ENCODE measurements at regions not wholly inside any gene's neighbourhood (a gene's known extent, or its start where the extent isn't known, plus 50 kb on each side); places are given as distances from the start of the nearest gene placed in this dataset.
A peak's percentile ranks its signal among the peaks of the same experiment; 100 is the strongest.

- POLR2A ChIA-PET: interaction anchor here (0.6 kb wide), 1 partner anchor 491 kb away, joined by 3 read pairs; no protein-coding TSS in a partner anchor
- Mint-ChIP-seq H3K27ac (peak overlapping the region; percentile 78), H3K36me3 (peaks cover 56% of the 10 kb centered on the region), H3K27me3 (ENCODE audit: low read depth) (no peaks in the 10 kb centered on the region), H3K4me3 (no peak overlapping the region), H3K9me3 (no peaks in the 10 kb centered on the region), H3K4me1 (peaks cover 11% of the 10 kb centered on the region)
- TF ChIP-seq, protein P1, sequence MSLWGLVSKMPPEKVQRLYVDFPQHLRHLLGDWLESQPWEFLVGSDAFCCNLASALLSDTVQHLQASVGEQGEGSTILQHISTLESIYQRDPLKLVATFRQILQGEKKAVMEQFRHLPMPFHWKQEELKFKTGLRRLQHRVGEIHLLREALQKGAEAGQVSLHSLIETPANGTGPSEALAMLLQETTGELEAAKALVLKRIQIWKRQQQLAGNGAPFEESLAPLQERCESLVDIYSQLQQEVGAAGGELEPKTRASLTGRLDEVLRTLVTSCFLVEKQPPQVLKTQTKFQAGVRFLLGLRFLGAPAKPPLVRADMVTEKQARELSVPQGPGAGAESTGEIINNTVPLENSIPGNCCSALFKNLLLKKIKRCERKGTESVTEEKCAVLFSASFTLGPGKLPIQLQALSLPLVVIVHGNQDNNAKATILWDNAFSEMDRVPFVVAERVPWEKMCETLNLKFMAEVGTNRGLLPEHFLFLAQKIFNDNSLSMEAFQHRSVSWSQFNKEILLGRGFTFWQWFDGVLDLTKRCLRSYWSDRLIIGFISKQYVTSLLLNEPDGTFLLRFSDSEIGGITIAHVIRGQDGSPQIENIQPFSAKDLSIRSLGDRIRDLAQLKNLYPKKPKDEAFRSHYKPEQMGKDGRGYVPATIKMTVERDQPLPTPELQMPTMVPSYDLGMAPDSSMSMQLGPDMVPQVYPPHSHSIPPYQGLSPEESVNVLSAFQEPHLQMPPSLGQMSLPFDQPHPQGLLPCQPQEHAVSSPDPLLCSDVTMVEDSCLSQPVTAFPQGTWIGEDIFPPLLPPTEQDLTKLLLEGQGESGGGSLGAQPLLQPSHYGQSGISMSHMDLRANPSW (CRISPR knock-in tag; conservative IDR thresholded peaks at IDR 0.05; ENCODE audit: low read depth): no peak
- TF ChIP-seq NR3C1 (CRISPR knock-in tag; conservative IDR thresholded peaks at IDR 0.05; ENCODE audit: low read depth) (no peak), USF1 (CRISPR knock-in tag; IDR thresholded peaks at IDR 0.05) (no peak), GTF2I (CRISPR knock-in tag; conservative IDR thresholded peaks at IDR 0.05) (no peak), OVOL2 (CRISPR knock-in tag; IDR thresholded peaks at IDR 0.05; ENCODE audit: borderline replicate concordance) (no peak), CREM (CRISPR knock-in tag; IDR thresholded peaks at IDR 0.05) (no peak), TCF7 (CRISPR knock-in tag; IDR thresholded peaks at IDR 0.05; ENCODE audit: low read depth) (no peak), CREB1 (CRISPR knock-in tag; IDR thresholded peaks at IDR 0.05) (no peak), RORB (CRISPR knock-in tag; IDR thresholded peaks at IDR 0.05) (no peak), ARID4B (CRISPR knock-in tag; IDR thresholded peaks at IDR 0.05; ENCODE audit: borderline replicate concordance) (no peak), JUN (CRISPR knock-in tag; IDR thresholded peaks at IDR 0.05) (no peak), ETV6 (CRISPR knock-in tag; IDR thresholded peaks at IDR 0.05) (no peak), ESRRA (CRISPR knock-in tag; IDR thresholded peaks at IDR 0.05; ENCODE audit: borderline replicate concordance) (no peak), NFE2L1 (CRISPR knock-in tag; IDR thresholded peaks at IDR 0.05) (no peak), MYBL2 (CRISPR knock-in tag; IDR thresholded peaks at IDR 0.05) (no peak), ZNF232 (CRISPR knock-in tag; IDR thresholded peaks at IDR 0.05) (no peak)
- TF ChIP-seq, protein P2, sequence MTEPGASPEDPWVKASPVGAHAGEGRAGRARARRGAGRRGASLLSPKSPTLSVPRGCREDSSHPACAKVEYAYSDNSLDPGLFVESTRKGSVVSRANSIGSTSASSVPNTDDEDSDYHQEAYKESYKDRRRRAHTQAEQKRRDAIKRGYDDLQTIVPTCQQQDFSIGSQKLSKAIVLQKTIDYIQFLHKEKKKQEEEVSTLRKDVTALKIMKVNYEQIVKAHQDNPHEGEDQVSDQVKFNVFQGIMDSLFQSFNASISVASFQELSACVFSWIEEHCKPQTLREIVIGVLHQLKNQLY (CRISPR knock-in tag; IDR thresholded peaks at IDR 0.05): no peak
- TF ChIP-seq, protein P3, sequence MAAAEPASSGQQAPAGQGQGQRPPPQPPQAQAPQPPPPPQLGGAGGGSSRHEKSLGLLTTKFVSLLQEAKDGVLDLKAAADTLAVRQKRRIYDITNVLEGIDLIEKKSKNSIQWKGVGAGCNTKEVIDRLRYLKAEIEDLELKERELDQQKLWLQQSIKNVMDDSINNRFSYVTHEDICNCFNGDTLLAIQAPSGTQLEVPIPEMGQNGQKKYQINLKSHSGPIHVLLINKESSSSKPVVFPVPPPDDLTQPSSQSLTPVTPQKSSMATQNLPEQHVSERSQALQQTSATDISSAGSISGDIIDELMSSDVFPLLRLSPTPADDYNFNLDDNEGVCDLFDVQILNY (CRISPR knock-in tag; IDR thresholded peaks at IDR 0.05): no peak
- TF ChIP-seq, protein P4, sequence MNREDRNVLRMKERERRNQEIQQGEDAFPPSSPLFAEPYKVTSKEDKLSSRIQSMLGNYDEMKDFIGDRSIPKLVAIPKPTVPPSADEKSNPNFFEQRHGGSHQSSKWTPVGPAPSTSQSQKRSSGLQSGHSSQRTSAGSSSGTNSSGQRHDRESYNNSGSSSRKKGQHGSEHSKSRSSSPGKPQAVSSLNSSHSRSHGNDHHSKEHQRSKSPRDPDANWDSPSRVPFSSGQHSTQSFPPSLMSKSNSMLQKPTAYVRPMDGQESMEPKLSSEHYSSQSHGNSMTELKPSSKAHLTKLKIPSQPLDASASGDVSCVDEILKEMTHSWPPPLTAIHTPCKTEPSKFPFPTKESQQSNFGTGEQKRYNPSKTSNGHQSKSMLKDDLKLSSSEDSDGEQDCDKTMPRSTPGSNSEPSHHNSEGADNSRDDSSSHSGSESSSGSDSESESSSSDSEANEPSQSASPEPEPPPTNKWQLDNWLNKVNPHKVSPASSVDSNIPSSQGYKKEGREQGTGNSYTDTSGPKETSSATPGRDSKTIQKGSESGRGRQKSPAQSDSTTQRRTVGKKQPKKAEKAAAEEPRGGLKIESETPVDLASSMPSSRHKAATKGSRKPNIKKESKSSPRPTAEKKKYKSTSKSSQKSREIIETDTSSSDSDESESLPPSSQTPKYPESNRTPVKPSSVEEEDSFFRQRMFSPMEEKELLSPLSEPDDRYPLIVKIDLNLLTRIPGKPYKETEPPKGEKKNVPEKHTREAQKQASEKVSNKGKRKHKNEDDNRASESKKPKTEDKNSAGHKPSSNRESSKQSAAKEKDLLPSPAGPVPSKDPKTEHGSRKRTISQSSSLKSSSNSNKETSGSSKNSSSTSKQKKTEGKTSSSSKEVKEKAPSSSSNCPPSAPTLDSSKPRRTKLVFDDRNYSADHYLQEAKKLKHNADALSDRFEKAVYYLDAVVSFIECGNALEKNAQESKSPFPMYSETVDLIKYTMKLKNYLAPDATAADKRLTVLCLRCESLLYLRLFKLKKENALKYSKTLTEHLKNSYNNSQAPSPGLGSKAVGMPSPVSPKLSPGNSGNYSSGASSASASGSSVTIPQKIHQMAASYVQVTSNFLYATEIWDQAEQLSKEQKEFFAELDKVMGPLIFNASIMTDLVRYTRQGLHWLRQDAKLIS (CRISPR knock-in tag; IDR thresholded peaks at IDR 0.05; ENCODE audit: borderline replicate concordance): no peak
- peak; percentile 28 for DNase-seq (ENCODE audit: low spot score)
- CTCF ChIA-PET: interaction anchor here (1.0 kb wide), 1 partner anchor 22 kb away, joined by 3 read pairs; no protein-coding TSS in a partner anchor
- peak; percentile 95 for ATAC-seq
Observed at GRCh38 chr6:144528743-144529425, 243.7 kb downstream of the UTRN start.

Data from WTC11 (cell line).